SK-N-DZ (cell line): ENCODE measurements at regions not wholly inside any gene's neighbourhood (a gene's known extent, or its start where the extent isn't known, plus 50 kb on each side); places are given as distances from the start of the nearest gene placed in this dataset.
"Not testable (repeated sequence)": the region's sequence is repeated elsewhere in the genome, so short reads cannot be mapped to it uniquely, and the experiment has no call there.

Source experiments
- DNase-seq: peaks from one replicate; pipeline ENCODE4 v3.0.0-alpha.2; 2015; ENCODE audit warnings: low spot score

GRCh38 chr9:22650145-22650544 lies 203.5 kb downstream of the DMRTA1 start:
- no peak for DNase-seq

GRCh38 chr9:22650946-22651345 lies 204.3 kb downstream of the DMRTA1 start:
- no peak for DNase-seq

- DNase-seq, result no peak
Observed at GRCh38 chr9:22654833-22655232, 208.2 kb downstream of the DMRTA1 start.

- DNase-seq, result no peak
Observed at GRCh38 chr9:22657713-22658112, 211.1 kb downstream of the DMRTA1 start.

GRCh38 chr9:22658484-22658883 lies 211.9 kb downstream of the DMRTA1 start:
- DNase-seq, result not testable (repeated sequence)

- DNase-seq, result no peak
Observed at GRCh38 chr9:22682536-22682935, 235.9 kb downstream of the DMRTA1 start.

- no peak for DNase-seq
Observed at GRCh38 chr9:22682961-22683699, 236.5 kb downstream of the DMRTA1 start.

GRCh38 chr9:22683700-22684075 lies 237.1 kb downstream of the DMRTA1 start:
- no peak for DNase-seq

GRCh38 chr9:22693156-22693555 lies 246.5 kb downstream of the DMRTA1 start:
- no peak for DNase-seq

GRCh38 chr9:22700171-22700570 lies 253.5 kb downstream of the DMRTA1 start:
- DNase-seq, result no peak

GRCh38 chr9:22718653-22719052 lies 272.0 kb downstream of the DMRTA1 start:
- DNase-seq, result no peak

- DNase-seq, result no peak
Observed at GRCh38 chr9:22722492-22722891, 275.9 kb downstream of the DMRTA1 start.

GRCh38 chr9:22731786-22732185 lies 285.2 kb downstream of the DMRTA1 start:
- no peak for DNase-seq

GRCh38 chr9:22739712-22740111 lies 293.1 kb downstream of the DMRTA1 start:
- DNase-seq, result no peak

- no peak for DNase-seq
Observed at GRCh38 chr9:22740781-22741180, 294.2 kb downstream of the DMRTA1 start.

- DNase-seq, result no peak
Observed at GRCh38 chr9:22742401-22742800, 295.8 kb downstream of the DMRTA1 start.

- no peak for DNase-seq
Observed at GRCh38 chr9:22773501-22774220, 327.0 kb downstream of the DMRTA1 start.

GRCh38 chr9:22790329-22790728 lies 343.7 kb downstream of the DMRTA1 start:
- no peak for DNase-seq

- no peak for DNase-seq
Observed at GRCh38 chr9:22808876-22809275, 362.3 kb downstream of the DMRTA1 start.

GRCh38 chr9:22809371-22809770 lies 362.7 kb downstream of the DMRTA1 start:
- no peak for DNase-seq

- DNase-seq, result no peak
Observed at GRCh38 chr9:22813529-22813928, 366.9 kb downstream of the DMRTA1 start.

GRCh38 chr9:22815246-22815645 lies 368.6 kb downstream of the DMRTA1 start:
- DNase-seq, result no peak

GRCh38 chr9:22817181-22817580 lies 370.6 kb downstream of the DMRTA1 start:
- no peak for DNase-seq
